Mononuclear cell (primary cell): ENCODE measurements at regions not wholly inside any gene's neighbourhood (a gene's known extent, or its start where the extent isn't known, plus 50 kb on each side); places are given as distances from the start of the nearest gene placed in this dataset.
"Not testable (repeated sequence)": the region's sequence is repeated elsewhere in the genome, so short reads cannot be mapped to it uniquely, and the experiment has no call there.

Experiments
- H3K27me3 ChIP-seq: 2 replicates; pipeline ENCODE4 v1.6.0; 2011; ENCODE audit warnings: low read length, control low read depth; ENCODE audit not compliant: insufficient read depth
- H3K4me1 ChIP-seq: 2 replicates; pipeline ENCODE4 v1.5.1; 2011; ENCODE audit warnings: mild to moderate bottlenecking, low read length, control low read depth; ENCODE audit not compliant: insufficient read depth
- H3K4me3 ChIP-seq: 2 replicates; pipeline ENCODE4 v1.5.1; 2011; ENCODE audit warnings: mild to moderate bottlenecking, low read length, moderate library complexity
- H3K9me3 ChIP-seq: 2 replicates; pipeline ENCODE4 v1.5.1; 2011; ENCODE audit warnings: low read depth, mild to moderate bottlenecking, control low read depth, low read length

GRCh38 chr9:90058182-90058763 lies 453.5 kb downstream of the GADD45G start:
- Histone ChIP-seq H3K9me3 (no peaks in the 10 kb centered on the region), H3K27me3 (no peaks in the 10 kb centered on the region), H3K4me3 (no peak overlapping the region), H3K4me1 (no peaks in the 10 kb centered on the region)

- H3K4me3 ChIP-seq: no peak overlapping the region
- H3K4me1 ChIP-seq: no peaks in the 10 kb centered on the region
- H3K27me3 ChIP-seq: no peaks in the 10 kb centered on the region
- no peaks in the 10 kb centered on the region for H3K9me3 ChIP-seq
Observed at GRCh38 chr9:90059436-90059835, 454.6 kb downstream of the GADD45G start.

- no peaks in the 10 kb centered on the region for H3K9me3 ChIP-seq
- H3K4me3 ChIP-seq: no peak overlapping the region
- no peaks in the 10 kb centered on the region for H3K27me3 ChIP-seq
- no peaks in the 10 kb centered on the region for H3K4me1 ChIP-seq
Observed at GRCh38 chr9:90060256-90060655, 455.4 kb downstream of the GADD45G start.

GRCh38 chr9:90061187-90061586 lies 456.4 kb downstream of the GADD45G start:
- H3K9me3 ChIP-seq: no peaks in the 10 kb centered on the region
- no peaks in the 10 kb centered on the region for H3K4me1 ChIP-seq
- no peaks in the 10 kb centered on the region for H3K27me3 ChIP-seq
- H3K4me3 ChIP-seq: no peak overlapping the region

GRCh38 chr9:90062982-90063381 lies 458.2 kb downstream of the GADD45G start:
- H3K4me3 ChIP-seq: no peak overlapping the region

GRCh38 chr9:90064248-90064647 lies 459.4 kb downstream of the GADD45G start:
- Histone ChIP-seq H3K27me3 (peaks cover 2% of the 10 kb centered on the region), H3K9me3 (no peaks in the 10 kb centered on the region), H3K4me1 (no peaks in the 10 kb centered on the region), H3K4me3 (no peak overlapping the region)

More at GRCh38 chr9:90062982-90063381, 458.2 kb downstream of the GADD45G start:
- Histone ChIP-seq H3K9me3 (no peaks in the 10 kb centered on the region), H3K27me3 (peaks cover 2% of the 10 kb centered on the region), H3K4me1 (no peaks in the 10 kb centered on the region)

- H3K4me3 ChIP-seq: no peak overlapping the region
- peaks cover 2% of the 10 kb centered on the region for H3K27me3 ChIP-seq
- H3K4me1 ChIP-seq: no peaks in the 10 kb centered on the region
- no peaks in the 10 kb centered on the region for H3K9me3 ChIP-seq
Observed at GRCh38 chr9:90064971-90065370, 460.2 kb downstream of the GADD45G start.

GRCh38 chr9:90065851-90066250 lies 461.0 kb downstream of the GADD45G start:
- H3K27me3 ChIP-seq: peaks cover 2% of the 10 kb centered on the region
- no peaks in the 10 kb centered on the region for H3K4me1 ChIP-seq
- no peak overlapping the region for H3K4me3 ChIP-seq
- no peaks in the 10 kb centered on the region for H3K9me3 ChIP-seq

GRCh38 chr9:90069085-90069484 lies 464.3 kb downstream of the GADD45G start:
- H3K4me1 ChIP-seq: no peaks in the 10 kb centered on the region
- H3K9me3 ChIP-seq: no peaks in the 10 kb centered on the region
- peaks cover 2% of the 10 kb centered on the region for H3K27me3 ChIP-seq
- H3K4me3 ChIP-seq: no peak overlapping the region

GRCh38 chr9:90070056-90070455 lies 465.2 kb downstream of the GADD45G start:
- H3K27me3 ChIP-seq: peaks cover 2% of the 10 kb centered on the region
- H3K4me1 ChIP-seq: no peaks in the 10 kb centered on the region
- no peak overlapping the region for H3K4me3 ChIP-seq
- H3K9me3 ChIP-seq: no peaks in the 10 kb centered on the region

GRCh38 chr9:90070469-90070868 lies 465.7 kb downstream of the GADD45G start:
- no peak overlapping the region for H3K4me3 ChIP-seq
- H3K9me3 ChIP-seq: no peaks in the 10 kb centered on the region
- no peaks in the 10 kb centered on the region for H3K4me1 ChIP-seq
- peaks cover 2% of the 10 kb centered on the region for H3K27me3 ChIP-seq

GRCh38 chr9:90070931-90071660 lies 466.3 kb downstream of the GADD45G start:
- no peaks in the 10 kb centered on the region for H3K9me3 ChIP-seq

GRCh38 chr9:90073186-90073945 lies 468.6 kb downstream of the GADD45G start:
- H3K9me3 ChIP-seq: no peaks in the 10 kb centered on the region
- peaks cover 4% of the 10 kb centered on the region for H3K4me1 ChIP-seq
- no peak overlapping the region for H3K4me3 ChIP-seq
- H3K27me3 ChIP-seq: peaks cover 9% of the 10 kb centered on the region

More at GRCh38 chr9:90070931-90071660, 466.3 kb downstream of the GADD45G start:
- H3K4me3 ChIP-seq: no peak overlapping the region
- no peaks in the 10 kb centered on the region for H3K4me1 ChIP-seq
- peaks cover 2% of the 10 kb centered on the region for H3K27me3 ChIP-seq

- H3K9me3 ChIP-seq: no peaks in the 10 kb centered on the region
- H3K4me3 ChIP-seq: no peak overlapping the region
- peaks cover 4% of the 10 kb centered on the region for H3K4me1 ChIP-seq
- H3K27me3 ChIP-seq: peaks cover 10% of the 10 kb centered on the region
Observed at GRCh38 chr9:90074316-90074962, 469.6 kb downstream of the GADD45G start.

- not testable (repeated sequence) for H3K4me1 ChIP-seq
- H3K27me3 ChIP-seq: peaks cover 10% of the 10 kb centered on the region
Observed at GRCh38 chr9:90077598-90077997, 472.8 kb downstream of the GADD45G start.

More at GRCh38 chr9:90077598-90077997, 472.8 kb downstream of the GADD45G start:
- not testable (repeated sequence) for H3K9me3 ChIP-seq, H3K4me3 ChIP-seq
